ENCODE measurements at regions not wholly inside any gene's neighbourhood (a gene's known extent, or its start where the extent isn't known, plus 50 kb on each side); places are given as distances from the start of the nearest gene placed in this dataset.

- no peak for DNase-seq (ENCODE audit: low spot score)
Measured at GRCh38 chr18:67742525-67742924, 226.0 kb upstream of the DSEL start.

GRCh38 chr18:67735506-67735905 is 219.0 kb upstream of the DSEL start:
- no peak for DNase-seq (ENCODE audit: low spot score)

- DNase-seq (ENCODE audit: low spot score) = no peak
Measured at GRCh38 chr18:67733088-67733487, 216.6 kb upstream of the DSEL start.

GRCh38 chr18:67731851-67732250 is 215.3 kb upstream of the DSEL start:
- DNase-seq (ENCODE audit: low spot score) = no peak

GRCh38 chr18:67730886-67731285 is 214.4 kb upstream of the DSEL start:
- DNase-seq (ENCODE audit: low spot score) = no peak

- DNase-seq (ENCODE audit: low spot score) = no peak
Measured at GRCh38 chr18:67728364-67728763, 211.8 kb upstream of the DSEL start.

- DNase-seq (ENCODE audit: low spot score) = no peak
Measured at GRCh38 chr18:67726882-67727281, 210.4 kb upstream of the DSEL start.

- no peak for DNase-seq (ENCODE audit: low spot score)
Measured at GRCh38 chr18:67717800-67718199, 201.3 kb upstream of the DSEL start.

- DNase-seq (ENCODE audit: low spot score) = no peak
Measured at GRCh38 chr18:67715567-67715966, 199.0 kb upstream of the DSEL start.

- DNase-seq (ENCODE audit: low spot score) = no peak
Measured at GRCh38 chr18:67710639-67711038, 194.1 kb upstream of the DSEL start.

- no peak for DNase-seq (ENCODE audit: low spot score)
Measured at GRCh38 chr18:67705748-67706147, 189.2 kb upstream of the DSEL start.

- no peak for DNase-seq (ENCODE audit: low spot score)
Measured at GRCh38 chr18:67695684-67696083, 179.2 kb upstream of the DSEL start.

- DNase-seq (ENCODE audit: low spot score) = no peak
Measured at GRCh38 chr18:67694787-67695186, 178.3 kb upstream of the DSEL start.

- no peak for DNase-seq (ENCODE audit: low spot score)
Measured at GRCh38 chr18:67692811-67693210, 176.3 kb upstream of the DSEL start.

- DNase-seq (ENCODE audit: low spot score) = no peak
Measured at GRCh38 chr18:67682516-67682915, 166.0 kb upstream of the DSEL start.

GRCh38 chr18:67677489-67677888 is 161.0 kb upstream of the DSEL start:
- no peak for DNase-seq (ENCODE audit: low spot score)

GRCh38 chr18:67672716-67673115 is 156.2 kb upstream of the DSEL start:
- DNase-seq (ENCODE audit: low spot score) = no peak

GRCh38 chr18:67672155-67672554 is 155.6 kb upstream of the DSEL start:
- no peak for DNase-seq (ENCODE audit: low spot score)

GRCh38 chr18:67670024-67670543 is 153.6 kb upstream of the DSEL start:
- no peak for DNase-seq (ENCODE audit: low spot score)

- DNase-seq (ENCODE audit: low spot score) = no peak
Measured at GRCh38 chr18:67665266-67665665, 148.7 kb upstream of the DSEL start.

- no peak for DNase-seq (ENCODE audit: low spot score)
Measured at GRCh38 chr18:67662996-67663395, 146.5 kb upstream of the DSEL start.

- no peak for DNase-seq (ENCODE audit: low spot score)
Measured at GRCh38 chr18:67661555-67661954, 145.0 kb upstream of the DSEL start.

GRCh38 chr18:67654101-67654500 is 137.6 kb upstream of the DSEL start:
- no peak for DNase-seq (ENCODE audit: low spot score)

- no peak for DNase-seq (ENCODE audit: low spot score)
Measured at GRCh38 chr18:67652288-67652687, 135.8 kb upstream of the DSEL start.

GRCh38 chr18:67651438-67651837 is 134.9 kb upstream of the DSEL start:
- no peak for DNase-seq (ENCODE audit: low spot score)
